GM23338 (cell line): ENCODE measurements at regions not wholly inside any gene's neighbourhood (a gene's known extent, or its start where the extent isn't known, plus 50 kb on each side); places are given as distances from the start of the nearest gene placed in this dataset.
A peak's percentile ranks its signal among the peaks of the same experiment; 100 is the strongest.

ENCODE experiments used
- ATAC-seq: fragments of 200-7000 bp; cut with Tn5 transposase; 3 replicates; pipeline ENCODE4 v1.9.1; 2020
- DNase-seq: peaks from one replicate; pipeline ENCODE4 v3.0.0-alpha.2; 2015; ENCODE audit warnings: low spot score
- H2AFZ ChIP-seq: fragments of 200-600 bp; sonication (generic); 2 replicates; pipeline ENCODE4 v1.8.0; 2016; ENCODE audit warnings: antibody characterized with exemption, mild to moderate bottlenecking, moderate library complexity
- H3F3A ChIP-seq: fragments of 200-600 bp; sonication (generic); replicated peaks from 2 replicates; pipeline ENCODE4 v1.8.0; 2017; ENCODE audit warnings: antibody characterized with exemption, mixed run types, low read depth
- H3K27ac ChIP-seq: fragments of 200-600 bp; sonication (generic); 2 replicates; pipeline ENCODE4 v1.6.1; 2016; ENCODE audit warnings: low read depth
- H3K27me3 ChIP-seq: fragments of 200-600 bp; sonication (generic); 2 replicates; pipeline ENCODE4 v1.8.0; 2016; ENCODE audit warnings: mild to moderate bottlenecking, mixed run types, moderate library complexity; ENCODE audit not compliant: insufficient read depth
- H3K36me3 ChIP-seq: fragments of 200-600 bp; sonication (generic); 2 replicates; pipeline ENCODE4 v1.8.0; 2016; ENCODE audit warnings: mild to moderate bottlenecking; ENCODE audit not compliant: insufficient read depth
- H3K4me1 ChIP-seq: fragments of 200-600 bp; sonication (generic); 2 replicates; pipeline ENCODE4 v1.8.0; 2016; ENCODE audit warnings: mild to moderate bottlenecking, moderate library complexity; ENCODE audit not compliant: insufficient read depth
- H3K4me2 ChIP-seq: fragments of 200-600 bp; sonication (generic); 2 replicates; pipeline ENCODE4 v1.7.1; 2017; ENCODE audit warnings: mixed run types
- H3K4me3 ChIP-seq: fragments of 200-600 bp; sonication (generic); 2 replicates; pipeline ENCODE4 v1.6.1; 2016; ENCODE audit warnings: mixed run types
- H3K79me2 ChIP-seq: fragments of 200-600 bp; sonication (generic); replicated peaks from 2 replicates; pipeline ENCODE4 v1.8.0; 2017; ENCODE audit warnings: mild to moderate bottlenecking; ENCODE audit not compliant: insufficient read depth
- H3K9me2 ChIP-seq: fragments of 200-600 bp; sonication (generic); 2 replicates; pipeline ENCODE4 v1.8.0; 2017; ENCODE audit not compliant: insufficient read depth
- H4K20me1 ChIP-seq: fragments of 200-600 bp; sonication (generic); replicated peaks from 2 replicates; pipeline ENCODE4 v1.8.0; 2017; ENCODE audit warnings: mild to moderate bottlenecking; ENCODE audit not compliant: insufficient read depth
- H3K27ac Mint-ChIP-seq: 2 replicates; pipeline ENCODE4 v1.8.0; 2020; ENCODE audit warnings: inconsistent platforms, mild to moderate bottlenecking, moderate library complexity, mixed read lengths
- H3K27me3 Mint-ChIP-seq: 3 replicates; pipeline ENCODE4 v1.8.0; 2022; ENCODE audit warnings: low read depth, mild to moderate bottlenecking, moderate library complexity, mixed read lengths, inconsistent platforms; ENCODE audit not compliant: insufficient read depth, poor library complexity
- H3K36me3 Mint-ChIP-seq: 3 replicates; pipeline ENCODE4 v1.8.0; 2021; ENCODE audit warnings: low read depth, mild to moderate bottlenecking, inconsistent platforms, moderate library complexity, mixed read lengths
- H3K4me1 Mint-ChIP-seq: 3 replicates; pipeline ENCODE4 v1.8.0; 2020; ENCODE audit warnings: mild to moderate bottlenecking, inconsistent platforms, mixed read lengths
- H3K4me3 Mint-ChIP-seq: 3 replicates; pipeline ENCODE4 v1.8.0; 2021; ENCODE audit warnings: moderate library complexity, mild to moderate bottlenecking, inconsistent platforms, mixed read lengths
- H3K9me3 Mint-ChIP-seq: 3 replicates; pipeline ENCODE4 v1.8.0; 2020; ENCODE audit warnings: moderate library complexity, mild to moderate bottlenecking, inconsistent platforms, mixed read lengths
- CTCF ChIP-seq, 2 experiments: fragments of 200-600 bp in 1 of 2; sonication (generic) in 1 of 2; conservative IDR thresholded peaks; 2 replicates each; pipeline versions ENCODE4 v1.5.1 to v1.6.1; 2016 to 2017; ENCODE audit warnings: antibody characterized with exemption in 2 of 2, low read depth in 2 of 2, mild to moderate bottlenecking in 2 of 2, moderate library complexity in 1 of 2
- ETS1 ChIP-seq: IDR thresholded peaks from 2 replicates; pipeline ENCODE4 v1.6.1; 2016; ENCODE audit warnings: antibody characterized with exemption
- EZH2 ChIP-seq: fragments of 200-600 bp; sonication (generic); IDR thresholded peaks from one replicate; pipeline ENCODE4 v1.8.0; 2017; ENCODE audit warnings: antibody characterized with exemption, mild to moderate bottlenecking, low read depth; ENCODE audit not compliant: unreplicated experiment
- EZH2phosphoT487 ChIP-seq: fragments of 200-600 bp; sonication (generic); IDR thresholded peaks from one replicate; pipeline ENCODE4 v1.8.1; 2018; ENCODE audit warnings: antibody characterized with exemption; ENCODE audit not compliant: unreplicated experiment
- JUNB ChIP-seq: IDR thresholded peaks from one replicate; pipeline ENCODE4 v1.6.1; 2016; ENCODE audit warnings: antibody characterized with exemption; ENCODE audit not compliant: unreplicated experiment
- NANOG ChIP-seq: IDR thresholded peaks from 2 replicates; pipeline ENCODE4 v1.6.1; 2016; ENCODE audit warnings: antibody characterized with exemption, borderline replicate concordance
- POLR2AphosphoS5 ChIP-seq: IDR thresholded peaks from 2 replicates; pipeline ENCODE4 v1.6.1; 2016; ENCODE audit warnings: antibody characterized with exemption, low read depth
- REST ChIP-seq: IDR thresholded peaks from one replicate; pipeline ENCODE4 v1.6.1; 2018; ENCODE audit warnings: antibody characterized with exemption; ENCODE audit not compliant: unreplicated experiment
- ZNF114 ChIP-seq: fragments of 250-450 bp; sonication (Bioruptor Pico); IDR thresholded peaks from 2 replicates; pipeline ENCODE4 v1.5.0; 2020; ENCODE audit warnings: mild to moderate bottlenecking, moderate library complexity
- ZNF462 ChIP-seq: fragments of 250-450 bp; sonication (Bioruptor Pico); IDR thresholded peaks from 2 replicates; pipeline ENCODE4 v1.5.0; 2020; ENCODE audit warnings: mild to moderate bottlenecking, moderate library complexity

GRCh38 chr15:31452595-31453557, 126.2 kb downstream of the KLF13 start:
- ATAC-seq (no peak), DNase-seq (no peak)
- H2AFZ ChIP-seq, result 0 out of 2 replicates have a peak overlapping the region, but pooled peaks have one; percentile 43

More at GRCh38 chr15:31452595-31453557, 126.2 kb downstream of the KLF13 start:
- TF ChIP-seq ZNF462 (no peak), NANOG (no peak), REST (no peak), JUNB (no peak), EZH2 (no peak), ZNF114 (CRISPR knock-in tag) (no peak), CTCF (conservative IDR thresholded peaks at IDR 0.05; ENCODE audit: low read depth in 2 of 2) (no peak), EZH2phosphoT487 (no peak), ETS1 (no peak), POLR2AphosphoS5 (no peak)
- no peaks in the 10 kb centered on the region for H3K9me3 Mint-ChIP-seq
- no peak overlapping the region for H3K27ac ChIP-seq
- no peak overlapping the region for H3K4me2 ChIP-seq
- no peaks in the 10 kb centered on the region; the same call in 2 of the 3 replicates for H3K4me1 Mint-ChIP-seq
- no peak overlapping the region for H3K27ac Mint-ChIP-seq
- H3F3A ChIP-seq, result no peaks in the 10 kb centered on the region
- H3K4me3 Mint-ChIP-seq, result no peak overlapping the region
- no peaks in the 10 kb centered on the region for H3K36me3 Mint-ChIP-seq
- H3K9me2 ChIP-seq, result 0 out of 2 replicates have a peak, but pooled peaks cover 5% of the 10 kb centered on the region
- no peaks in the 10 kb centered on the region for H3K36me3 ChIP-seq
- H4K20me1 ChIP-seq, result no peaks in the 10 kb centered on the region
- no peaks in the 10 kb centered on the region for H3K4me1 ChIP-seq
- no peaks in the 10 kb centered on the region for H3K27me3 ChIP-seq
- H3K79me2 ChIP-seq, result no peaks in the 10 kb centered on the region
- H3K4me3 ChIP-seq, result no peak overlapping the region
- peaks cover 3% of the 10 kb centered on the region for H3K27me3 Mint-ChIP-seq
